Epithelial cell of proximal tubule (primary cell): ENCODE measurements at regions not wholly inside any gene's neighbourhood (a gene's known extent, or its start where the extent isn't known, plus 50 kb on each side); places are given as distances from the start of the nearest gene placed in this dataset.

Experiments used
- DNase-seq: peaks from one replicate; pipeline ENCODE4 v3.0.0-alpha.2; 2011; ENCODE audit warnings: low read depth
- H3K4me3 ChIP-seq: 2 replicates; pipeline ENCODE4 v1.5.1; 2011; ENCODE audit warnings: low read depth, mild to moderate bottlenecking, low read length
- CTCF ChIP-seq: conservative IDR thresholded peaks from 2 replicates; pipeline ENCODE4 v1.5.1; 2012; ENCODE audit warnings: low read depth, mild to moderate bottlenecking, low read length

- no peak for TF ChIP-seq CTCF
- DNase-seq: no peak
- no peak overlapping the region for H3K4me3 ChIP-seq
Observed at GRCh38 chr6:155587817-155588216, 132.2 kb upstream of the NOX3 start.

GRCh38 chr6:155586090-155586489, 130.5 kb upstream of the NOX3 start:
- no peak for TF ChIP-seq CTCF
- H3K4me3 ChIP-seq: no peak overlapping the region
- no peak for DNase-seq

- DNase-seq: no peak
- no peak for TF ChIP-seq CTCF
Observed at GRCh38 chr6:155584006-155584405, 128.4 kb upstream of the NOX3 start.

GRCh38 chr6:155582016-155582991, 126.7 kb upstream of the NOX3 start:
- no peak for TF ChIP-seq CTCF
- DNase-seq: no peak
- no peak overlapping the region for H3K4me3 ChIP-seq

More at GRCh38 chr6:155584006-155584405, 128.4 kb upstream of the NOX3 start:
- H3K4me3 ChIP-seq: no peak overlapping the region

GRCh38 chr6:155580904-155581303, 125.3 kb upstream of the NOX3 start:
- no peak for DNase-seq
- peak; percentile 32 for TF ChIP-seq CTCF
- H3K4me3 ChIP-seq: no peak overlapping the region

GRCh38 chr6:155578251-155578650, 122.6 kb upstream of the NOX3 start:
- no peak overlapping the region for H3K4me3 ChIP-seq
- no peak for DNase-seq
- no peak for TF ChIP-seq CTCF

- TF ChIP-seq CTCF: no peak
- DNase-seq: no peak
- H3K4me3 ChIP-seq: no peak overlapping the region
Observed at GRCh38 chr6:155561966-155562364, 106.3 kb upstream of the NOX3 start.
